Body of pancreas (tissue), 4 donors: ENCODE measurements at regions not wholly inside any gene's neighbourhood (a gene's known extent, or its start where the extent isn't known, plus 50 kb on each side); places are given as distances from the start of the nearest gene placed in this dataset.

Source experiments
- POLR2A ChIP-seq, 3 donors: fragments of 450-650 bp; IDR thresholded peaks; one replicate each; pipeline ENCODE4 v1.6.1; 2016; ENCODE audit warnings: antibody characterized with exemption in 3 of 3, mild to moderate bottlenecking in 2 of 3
- TF ChIP-seq, protein P1 (sequence below), 7 experiments: fragments of 450-650 bp in 4 of 7; fragments of 200-600 bp in 3 of 7; sonication (generic) in 3 of 7; IDR thresholded peaks; one replicate each; pipeline ENCODE4 v1.5.1; 2016 to 2019; ENCODE audit warnings: antibody characterized with exemption in 7 of 7

DNA sequence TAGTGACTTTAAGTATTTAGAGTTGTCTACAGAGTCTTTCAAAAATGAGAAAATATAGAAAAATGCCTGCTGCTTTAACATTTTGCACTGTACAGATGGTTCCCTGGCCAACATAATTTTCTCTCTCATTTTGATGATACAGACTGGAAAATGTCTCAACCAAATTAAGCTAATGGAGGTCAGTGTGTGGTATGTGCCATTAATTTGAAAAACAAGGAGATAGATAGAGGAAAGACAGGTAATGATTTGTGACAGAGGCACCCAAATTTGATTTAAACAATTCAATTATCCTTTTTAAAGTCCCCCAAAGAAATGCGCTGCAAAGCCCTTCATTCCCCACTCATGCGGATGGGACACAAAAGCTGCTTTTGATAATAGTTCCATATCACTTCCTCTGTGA is 140.0 kb downstream of the ASCL1 start:
- TF ChIP-seq, protein P1, sequence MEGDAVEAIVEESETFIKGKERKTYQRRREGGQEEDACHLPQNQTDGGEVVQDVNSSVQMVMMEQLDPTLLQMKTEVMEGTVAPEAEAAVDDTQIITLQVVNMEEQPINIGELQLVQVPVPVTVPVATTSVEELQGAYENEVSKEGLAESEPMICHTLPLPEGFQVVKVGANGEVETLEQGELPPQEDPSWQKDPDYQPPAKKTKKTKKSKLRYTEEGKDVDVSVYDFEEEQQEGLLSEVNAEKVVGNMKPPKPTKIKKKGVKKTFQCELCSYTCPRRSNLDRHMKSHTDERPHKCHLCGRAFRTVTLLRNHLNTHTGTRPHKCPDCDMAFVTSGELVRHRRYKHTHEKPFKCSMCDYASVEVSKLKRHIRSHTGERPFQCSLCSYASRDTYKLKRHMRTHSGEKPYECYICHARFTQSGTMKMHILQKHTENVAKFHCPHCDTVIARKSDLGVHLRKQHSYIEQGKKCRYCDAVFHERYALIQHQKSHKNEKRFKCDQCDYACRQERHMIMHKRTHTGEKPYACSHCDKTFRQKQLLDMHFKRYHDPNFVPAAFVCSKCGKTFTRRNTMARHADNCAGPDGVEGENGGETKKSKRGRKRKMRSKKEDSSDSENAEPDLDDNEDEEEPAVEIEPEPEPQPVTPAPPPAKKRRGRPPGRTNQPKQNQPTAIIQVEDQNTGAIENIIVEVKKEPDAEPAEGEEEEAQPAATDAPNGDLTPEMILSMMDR (IDR thresholded peaks at IDR 0.05), result no peak
- no peak for TF ChIP-seq POLR2A (IDR thresholded peaks at IDR 0.05)
